Liver (tissue), 8 donors: ENCODE measurements at regions not wholly inside any gene's neighbourhood (a gene's known extent, or its start where the extent isn't known, plus 50 kb on each side); places are given as distances from the start of the nearest gene placed in this dataset.
A peak's percentile ranks its signal among the peaks of the same experiment; 100 is the strongest.

Experiments used
- DNase-seq: peaks from one replicate; pipeline ENCODE4 v3.0.0-alpha.2; 2017; ENCODE audit warnings: low spot score
- H3K27ac ChIP-seq, 2 donors: one replicate each; pipeline ENCODE4 v1.7.0; 2013; ENCODE audit warnings: inconsistent platforms in 2 of 2, low read length in 2 of 2, control low read depth in 1 of 2, low read depth in 1 of 2, mild to moderate bottlenecking in 1 of 2
- H3K27me3 ChIP-seq, 4 donors: one replicate each; pipeline versions ENCODE4 v1.6.1 to v1.7.0; 2013; ENCODE audit warnings: low read length in 3 of 4, inconsistent platforms in 1 of 4, mild to moderate bottlenecking in 1 of 4, moderate library complexity in 1 of 4; ENCODE audit not compliant: control insufficient read depth in 4 of 4, insufficient read depth in 4 of 4
- H3K36me3 ChIP-seq, 4 donors: one replicate each; pipeline versions ENCODE4 v1.6.1 to v1.7.0; 2013; ENCODE audit warnings: low read length in 3 of 4, mild to moderate bottlenecking in 3 of 4, low read depth in 1 of 4, moderate library complexity in 1 of 4; ENCODE audit not compliant: control insufficient read depth in 4 of 4, insufficient read depth in 3 of 4
- H3K4me1 ChIP-seq, 4 donors: one replicate each; pipeline versions ENCODE4 v1.6.1 to v1.7.0; 2013; ENCODE audit warnings: low read length in 3 of 4, mild to moderate bottlenecking in 3 of 4, moderate library complexity in 1 of 4; ENCODE audit not compliant: control insufficient read depth in 4 of 4, insufficient read depth in 4 of 4
- H3K4me3 ChIP-seq, 3 donors: one replicate each; pipeline versions ENCODE4 v1.6.1 to v1.7.0; 2013; ENCODE audit warnings: low read length in 3 of 3, control low read depth in 1 of 3, low read depth in 1 of 3, mild to moderate bottlenecking in 1 of 3
- H3K9ac ChIP-seq, 2 donors: one replicate each; pipeline ENCODE4 v1.7.0; 2013; ENCODE audit warnings: low read length in 2 of 2, mild to moderate bottlenecking in 2 of 2, moderate library complexity in 2 of 2, control low read depth in 1 of 2, low read depth in 1 of 2
- H3K9me3 ChIP-seq, 4 donors: one replicate each; pipeline versions ENCODE4 v1.6.1 to v1.7.0; 2013; ENCODE audit warnings: low read length in 3 of 4; ENCODE audit not compliant: control insufficient read depth in 4 of 4
- ATF3 ChIP-seq: IDR thresholded peaks from 2 replicates; pipeline ENCODE4 v1.6.1; 2016; ENCODE audit warnings: antibody characterized with exemption
- CTCF ChIP-seq: fragments of 150-350 bp; IDR thresholded peaks from 2 replicates; pipeline ENCODE4 v1.5.1; 2017; ENCODE audit warnings: improper control_type of control experiment, low read depth, low read length; ENCODE audit not compliant: missing input control
- EGR1 ChIP-seq, 2 donors: IDR thresholded peaks; 2 replicates each; pipeline ENCODE4 v1.6.1; 2016 to 2018; ENCODE audit warnings: antibody characterized with exemption in 2 of 2, low read depth in 2 of 2
- FOXA1 ChIP-seq: IDR thresholded peaks from 2 replicates; pipeline ENCODE4 v1.6.1; 2016; ENCODE audit warnings: antibody characterized with exemption
- FOXA2 ChIP-seq: IDR thresholded peaks from 2 replicates; pipeline ENCODE4 v1.6.1; 2016; ENCODE audit warnings: antibody characterized with exemption
- GABPA ChIP-seq, 2 donors: IDR thresholded peaks in 1 of 2; conservative IDR thresholded peaks in 1 of 2; 2 replicates each; pipeline ENCODE4 v1.6.1; 2016; ENCODE audit warnings: antibody characterized with exemption in 2 of 2, mild to moderate bottlenecking in 1 of 2, moderate library complexity in 1 of 2
- HNF4A ChIP-seq, 2 donors: conservative IDR thresholded peaks; 2 replicates each; pipeline ENCODE4 v1.6.1; 2016; ENCODE audit warnings: antibody characterized with exemption in 2 of 2, mild to moderate bottlenecking in 2 of 2
- HNF4G ChIP-seq: IDR thresholded peaks from 2 replicates; pipeline ENCODE4 v1.6.1; 2016; ENCODE audit warnings: antibody characterized with exemption
- JUND ChIP-seq, 2 donors: IDR thresholded peaks; 2 replicates each; pipeline ENCODE4 v1.6.1; 2016; ENCODE audit warnings: antibody characterized with exemption in 2 of 2
- NR2F2 ChIP-seq: IDR thresholded peaks from 2 replicates; pipeline ENCODE4 v1.6.1; 2016; ENCODE audit warnings: antibody characterized with exemption
- RAD21 ChIP-seq, 2 donors: IDR thresholded peaks; 2 replicates each; pipeline ENCODE4 v1.6.1; 2016; ENCODE audit warnings: antibody characterized with exemption in 2 of 2, mild to moderate bottlenecking in 2 of 2
- RXRA ChIP-seq, 2 donors: IDR thresholded peaks; 2 replicates each; pipeline ENCODE4 v1.6.1; 2017 to 2018; ENCODE audit warnings: antibody characterized with exemption in 2 of 2, mild to moderate bottlenecking in 1 of 2
- SP1 ChIP-seq: IDR thresholded peaks from 2 replicates; pipeline ENCODE4 v1.6.1; 2018; ENCODE audit warnings: antibody characterized with exemption, mild to moderate bottlenecking
- YY1 ChIP-seq: IDR thresholded peaks from 2 replicates; pipeline ENCODE4 v1.6.1; 2016; ENCODE audit warnings: antibody characterized with exemption, mild to moderate bottlenecking
- ZBTB33 ChIP-seq: IDR thresholded peaks from 2 replicates; pipeline ENCODE4 v1.6.1; 2016; ENCODE audit warnings: antibody characterized with exemption
- WGBS: extraction: QIAGEN DNeasy Blood & Tissue Kit; methylation state at CpG from one replicate; pipeline ENCODE4 v1.1.7; 2013; 5-methylcytosine and 5-hydroxymethylcytosine counted together
- TF ChIP-seq, protein P1 (sequence below): IDR thresholded peaks from 2 replicates; pipeline ENCODE4 v1.6.1; 2016; ENCODE audit warnings: antibody characterized with exemption
- TF ChIP-seq, protein P2 (sequence below): IDR thresholded peaks from 2 replicates; pipeline ENCODE4 v1.6.1; 2016; ENCODE audit warnings: antibody characterized with exemption, mild to moderate bottlenecking
- donor health status: healthy.
- donor health status: healthy.
- donor health status: healthy.
- donor health status: healthy.
- donor health status: healthy.

DNA sequence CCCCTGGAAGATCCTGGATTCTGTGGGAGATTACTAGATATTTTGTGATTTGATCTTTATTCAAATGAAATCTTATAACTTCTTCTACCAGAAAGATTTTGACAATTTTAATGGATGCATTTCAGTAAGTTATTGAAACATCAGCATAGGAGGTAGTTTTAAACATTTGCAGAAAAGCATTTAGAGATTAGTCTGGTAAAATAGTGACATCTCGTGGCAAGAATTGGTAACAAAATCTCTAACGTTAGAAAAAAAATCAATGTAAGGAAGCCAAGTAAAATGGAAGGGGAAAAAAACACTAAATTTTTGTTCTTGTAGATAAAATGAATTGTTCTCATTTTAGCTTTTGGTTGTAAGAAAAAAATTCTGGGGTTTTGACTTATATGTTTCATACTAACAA, 73.3 kb downstream of the TASL start:
- H3K27me3 ChIP-seq: peaks cover 0 to 5% (median 0%) of the 10 kb centered on the region in 4 donors
- no peak for DNase-seq
- 0% methylated on average over 2 of the region's 2 CpGs for whole genome bisulfite sequencing
- H3K9me3 ChIP-seq: no peaks in the 10 kb centered on the region
- no peak overlapping the region for H3K27ac ChIP-seq
- no peaks in the 10 kb centered on the region for H3K36me3 ChIP-seq
- TF ChIP-seq RAD21 (IDR thresholded peaks at IDR 0.05): peak; percentile 72 to 82
- no peak for TF ChIP-seq SP1
- TF ChIP-seq RXRA (IDR thresholded peaks at IDR 0.05): no peak
- TF ChIP-seq HNF4G: no peak
- TF ChIP-seq JUND (IDR thresholded peaks at IDR 0.05): no peak
- TF ChIP-seq GABPA (IDR thresholded peaks at IDR 0.05 in 1 of 2, conservative IDR thresholded peaks at IDR 0.05 in 1 of 2): no peak
- TF ChIP-seq CTCF: peak; percentile 43
- no peak overlapping the region for H3K9ac ChIP-seq
- no peaks in the 10 kb centered on the region for H3K4me1 ChIP-seq
- no peak overlapping the region for H3K4me3 ChIP-seq

DNA sequence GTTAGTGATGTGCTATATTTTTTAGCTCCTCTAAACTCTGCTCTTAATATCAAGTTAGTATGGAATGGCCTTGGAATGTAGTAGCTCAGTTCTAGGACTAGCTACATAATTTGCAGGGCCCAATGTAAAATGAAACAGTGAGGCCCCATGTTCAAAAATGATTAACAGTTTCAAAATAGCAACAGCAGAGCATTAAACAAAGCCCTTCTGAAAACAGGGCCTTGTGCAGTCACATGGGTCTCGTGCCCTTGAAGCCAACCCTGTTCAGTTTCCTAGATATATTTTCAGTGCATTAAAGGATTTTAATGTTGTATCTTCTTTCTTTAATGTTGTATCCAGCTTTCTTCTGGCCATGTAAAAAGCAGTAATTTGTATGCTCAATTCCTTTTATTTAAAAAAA, 82.1 kb downstream of the TASL start:
- H3K36me3 ChIP-seq: no peaks in the 10 kb centered on the region
- DNase-seq: no peak
- 88% methylated on average over 1 of the region's 1 CpG for WGBS
- H3K27ac ChIP-seq: no peak overlapping the region
- H3K9ac ChIP-seq: no peak overlapping the region
- H3K4me3 ChIP-seq: no peak overlapping the region
- no peak for TF ChIP-seq RAD21 (IDR thresholded peaks at IDR 0.05)
- TF ChIP-seq SP1: no peak
- TF ChIP-seq HNF4G: no peak
- TF ChIP-seq, protein P1, sequence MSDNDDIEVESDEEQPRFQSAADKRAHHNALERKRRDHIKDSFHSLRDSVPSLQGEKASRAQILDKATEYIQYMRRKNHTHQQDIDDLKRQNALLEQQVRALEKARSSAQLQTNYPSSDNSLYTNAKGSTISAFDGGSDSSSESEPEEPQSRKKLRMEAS: no peak
- no peak for TF ChIP-seq RXRA (IDR thresholded peaks at IDR 0.05)
- no peak for TF ChIP-seq GABPA (IDR thresholded peaks at IDR 0.05 in 1 of 2, conservative IDR thresholded peaks at IDR 0.05 in 1 of 2)
- no peak for TF ChIP-seq HNF4A (conservative IDR thresholded peaks at IDR 0.05)
- TF ChIP-seq FOXA1: no peak
- TF ChIP-seq CTCF: no peak
- TF ChIP-seq JUND (IDR thresholded peaks at IDR 0.05): no peak
- no peaks in the 10 kb centered on the region for H3K27me3 ChIP-seq
- no peaks in the 10 kb centered on the region for H3K4me1 ChIP-seq
- no peaks in the 10 kb centered on the region for H3K9me3 ChIP-seq

GRCh38 chrX:30493348-30493747, 84.2 kb downstream of the TASL start:
- TF ChIP-seq EGR1 (IDR thresholded peaks at IDR 0.05; ENCODE audit: low read depth in 2 of 2) (no peak), HNF4G (no peak), HNF4A (conservative IDR thresholded peaks at IDR 0.05) (no peak), FOXA2 (no peak), ATF3 (no peak), ZBTB33 (no peak), FOXA1 (no peak), RAD21 (IDR thresholded peaks at IDR 0.05) (no peak), NR2F2 (no peak), JUND (IDR thresholded peaks at IDR 0.05) (no peak), GABPA (IDR thresholded peaks at IDR 0.05 in 1 of 2, conservative IDR thresholded peaks at IDR 0.05 in 1 of 2) (no peak), YY1 (no peak)
- TF ChIP-seq, protein P2, sequence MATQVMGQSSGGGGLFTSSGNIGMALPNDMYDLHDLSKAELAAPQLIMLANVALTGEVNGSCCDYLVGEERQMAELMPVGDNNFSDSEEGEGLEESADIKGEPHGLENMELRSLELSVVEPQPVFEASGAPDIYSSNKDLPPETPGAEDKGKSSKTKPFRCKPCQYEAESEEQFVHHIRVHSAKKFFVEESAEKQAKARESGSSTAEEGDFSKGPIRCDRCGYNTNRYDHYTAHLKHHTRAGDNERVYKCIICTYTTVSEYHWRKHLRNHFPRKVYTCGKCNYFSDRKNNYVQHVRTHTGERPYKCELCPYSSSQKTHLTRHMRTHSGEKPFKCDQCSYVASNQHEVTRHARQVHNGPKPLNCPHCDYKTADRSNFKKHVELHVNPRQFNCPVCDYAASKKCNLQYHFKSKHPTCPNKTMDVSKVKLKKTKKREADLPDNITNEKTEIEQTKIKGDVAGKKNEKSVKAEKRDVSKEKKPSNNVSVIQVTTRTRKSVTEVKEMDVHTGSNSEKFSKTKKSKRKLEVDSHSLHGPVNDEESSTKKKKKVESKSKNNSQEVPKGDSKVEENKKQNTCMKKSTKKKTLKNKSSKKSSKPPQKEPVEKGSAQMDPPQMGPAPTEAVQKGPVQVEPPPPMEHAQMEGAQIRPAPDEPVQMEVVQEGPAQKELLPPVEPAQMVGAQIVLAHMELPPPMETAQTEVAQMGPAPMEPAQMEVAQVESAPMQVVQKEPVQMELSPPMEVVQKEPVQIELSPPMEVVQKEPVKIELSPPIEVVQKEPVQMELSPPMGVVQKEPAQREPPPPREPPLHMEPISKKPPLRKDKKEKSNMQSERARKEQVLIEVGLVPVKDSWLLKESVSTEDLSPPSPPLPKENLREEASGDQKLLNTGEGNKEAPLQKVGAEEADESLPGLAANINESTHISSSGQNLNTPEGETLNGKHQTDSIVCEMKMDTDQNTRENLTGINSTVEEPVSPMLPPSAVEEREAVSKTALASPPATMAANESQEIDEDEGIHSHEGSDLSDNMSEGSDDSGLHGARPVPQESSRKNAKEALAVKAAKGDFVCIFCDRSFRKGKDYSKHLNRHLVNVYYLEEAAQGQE: no peak
- TF ChIP-seq, protein P1: no peak
- Histone ChIP-seq H3K9ac (no peak overlapping the region), H3K27ac (no peak overlapping the region), H3K4me1 (no peaks in the 10 kb centered on the region), H3K4me3 (no peak overlapping the region), H3K36me3 (no peaks in the 10 kb centered on the region), H3K27me3 (no peaks in the 10 kb centered on the region), H3K9me3 (no peaks in the 10 kb centered on the region)
- 100% methylated on average over 1 of the region's 1 CpG for WGBS
- DNase-seq: no peak
